GM23248 (cell line): ENCODE measurements at regions not wholly inside any gene's neighbourhood (a gene's known extent, or its start where the extent isn't known, plus 50 kb on each side); places are given as distances from the start of the nearest gene placed in this dataset.

ENCODE experiments used
- DNase-seq: peaks from one replicate; pipeline ENCODE4 v3.0.0-alpha.2; 2015
- H2AFZ ChIP-seq: fragments of 200-600 bp; sonication (generic); 2 replicates; pipeline ENCODE4 v1.6.1; 2016; ENCODE audit warnings: antibody characterized with exemption
- H3F3A ChIP-seq: fragments of 200-600 bp; sonication (generic); 2 replicates; pipeline ENCODE4 v1.6.1; 2016; ENCODE audit warnings: mild to moderate bottlenecking, antibody characterized with exemption, mixed run types; ENCODE audit not compliant: insufficient read depth
- H3K27ac ChIP-seq: fragments of 200-600 bp; sonication (generic); 2 replicates; pipeline ENCODE4 v1.5.1; 2016; ENCODE audit warnings: mild to moderate bottlenecking
- H3K27me3 ChIP-seq: fragments of 200-600 bp; sonication (generic); replicated peaks from 2 replicates; pipeline ENCODE4 v1.6.1; 2016; ENCODE audit warnings: mild to moderate bottlenecking; ENCODE audit not compliant: insufficient read depth
- H3K36me3 ChIP-seq: fragments of 200-600 bp; sonication (generic); 2 replicates; pipeline ENCODE4 v1.6.1; 2016; ENCODE audit warnings: low read depth, mild to moderate bottlenecking
- H3K4me1 ChIP-seq: fragments of 200-600 bp; sonication (generic); 2 replicates; pipeline ENCODE4 v1.6.1; 2016; ENCODE audit warnings: mild to moderate bottlenecking; ENCODE audit not compliant: insufficient read depth
- H3K4me2 ChIP-seq: fragments of 200-600 bp; sonication (generic); one replicate; pipeline ENCODE4 v1.6.1; 2016; ENCODE audit warnings: mild to moderate bottlenecking; ENCODE audit not compliant: unreplicated experiment
- H3K4me3 ChIP-seq: fragments of 200-600 bp; sonication (generic); 2 replicates; pipeline ENCODE4 v1.5.1; 2016; ENCODE audit warnings: mild to moderate bottlenecking
- H3K79me2 ChIP-seq: fragments of 200-600 bp; sonication (generic); 2 replicates; pipeline ENCODE4 v1.6.1; 2016; ENCODE audit warnings: mild to moderate bottlenecking; ENCODE audit not compliant: insufficient read depth
- H3K9ac ChIP-seq: fragments of 200-600 bp; sonication (generic); 2 replicates; pipeline ENCODE4 v1.6.1; 2016; ENCODE audit warnings: mild to moderate bottlenecking
- H3K9me2 ChIP-seq: fragments of 200-600 bp; sonication (generic); 2 replicates; pipeline ENCODE4 v1.6.1; 2016; ENCODE audit warnings: mixed run types, mild to moderate bottlenecking, moderate library complexity; ENCODE audit not compliant: insufficient read depth
- H3K9me3 ChIP-seq: fragments of 200-600 bp; sonication (generic); one replicate; pipeline ENCODE4 v1.6.1; 2017; ENCODE audit warnings: low read depth
- H4K20me1 ChIP-seq: fragments of 200-600 bp; sonication (generic); 2 replicates; pipeline ENCODE4 v1.6.0; 2016; ENCODE audit not compliant: insufficient read depth
- EZH2 ChIP-seq: fragments of 200-600 bp; sonication (generic); IDR thresholded peaks from 2 replicates; pipeline ENCODE4 v1.6.1; 2018; ENCODE audit warnings: antibody characterized with exemption, mild to moderate bottlenecking; ENCODE audit not compliant: insufficient read depth, poor library complexity, severe bottlenecking
- EZH2phosphoT487 ChIP-seq: fragments of 200-600 bp; sonication (generic); IDR thresholded peaks from 2 replicates; pipeline ENCODE4 v1.6.1; 2018; ENCODE audit warnings: antibody characterized with exemption, moderate library complexity, mild to moderate bottlenecking, low read depth; ENCODE audit not compliant: insufficient read depth
- WGBS, 2 experiments: methylation state at CpG; one replicate each; pipeline ENCODE4 v1.1.6; 2015 to 2017; ENCODE audit warnings: low lambda C conversion rate in 2 of 2, low coverage in 1 of 2; ENCODE audit errors: missing lambda C conversion rate in 2 of 2; 5-methylcytosine and 5-hydroxymethylcytosine counted together
- in situ Hi-C: fragments of 300-500 bp; cut with MboI; formaldehyde crosslinking; loops from 2 replicates; pipeline ENCODE4 v1.15.0; 2020

DNA sequence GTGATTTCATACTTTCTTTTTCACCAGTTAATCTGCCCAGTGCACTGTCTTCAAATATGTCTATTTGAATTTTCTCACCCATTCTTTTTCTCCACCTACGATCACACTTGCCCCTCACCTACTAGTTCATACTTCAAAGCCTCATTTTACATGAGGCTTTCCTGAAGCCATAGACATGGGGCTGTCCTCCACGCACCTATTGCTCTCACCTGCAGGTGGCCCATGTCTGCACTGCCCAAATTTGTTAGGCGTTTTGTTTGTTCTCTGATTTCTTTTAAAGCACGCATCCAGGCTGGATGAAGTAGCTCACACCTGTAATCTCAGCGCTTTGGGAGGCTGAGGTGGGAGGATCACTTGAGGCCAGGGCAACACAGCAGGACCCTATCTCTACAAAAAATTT is 106.8 kb upstream of the RIPOR2 start:
- 82% methylated on average over 5 of the region's 5 CpGs for WGBS, 2 experiments
- TF ChIP-seq EZH2 (no peak), EZH2phosphoT487 (no peak)
- Histone ChIP-seq H3K4me2 (no peak overlapping the region), H3K27me3 (no peaks in the 10 kb centered on the region), H3K4me1 (no peaks in the 10 kb centered on the region), H3F3A (no peaks in the 10 kb centered on the region), H3K9me2 (no peaks in the 10 kb centered on the region), H3K9ac (no peak overlapping the region), H3K27ac (no peak overlapping the region), H4K20me1 (no peaks in the 10 kb centered on the region), H3K36me3 (no peaks in the 10 kb centered on the region), H3K79me2 (no peaks in the 10 kb centered on the region), H2AFZ (no peak overlapping the region), H3K4me3 (no peak overlapping the region), H3K9me3 (no peaks in the 10 kb centered on the region)
- in situ Hi-C loops, result no loop called here
- no peak for DNase-seq

DNA sequence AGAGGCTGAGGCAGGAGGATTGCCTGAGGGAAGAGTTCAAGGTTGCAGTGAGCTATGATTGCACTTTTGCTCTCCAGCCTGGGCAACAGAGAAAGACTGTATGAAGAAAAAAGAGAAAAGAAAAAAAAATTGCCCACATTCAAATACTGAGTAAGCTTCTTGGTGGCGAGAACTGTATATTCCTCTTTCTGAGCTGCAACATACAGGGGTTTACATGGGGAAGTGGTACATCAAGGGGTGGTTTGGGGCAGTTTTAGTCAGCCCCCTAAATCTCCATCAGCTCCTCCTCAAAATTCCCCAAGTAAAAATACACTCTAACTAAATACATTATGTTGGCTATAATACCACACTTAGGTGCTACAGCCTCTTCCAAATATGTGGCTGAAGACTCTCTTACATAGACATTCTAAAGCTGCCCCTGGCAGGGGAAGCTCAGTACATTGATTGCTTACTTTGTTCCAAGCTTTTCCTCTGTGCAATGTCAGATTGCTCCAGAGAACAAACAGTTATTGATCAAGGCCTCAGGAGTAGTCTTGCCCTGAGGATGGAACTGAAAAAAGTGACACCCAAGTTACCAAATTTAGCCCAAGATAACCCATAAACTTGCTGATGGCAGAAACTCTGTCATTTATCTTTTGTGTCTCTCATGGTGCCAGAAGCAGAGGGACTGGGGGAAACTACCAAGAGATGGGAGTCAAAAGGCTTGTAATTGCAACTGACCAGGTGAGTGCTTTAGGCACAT is 107.4 kb upstream of the RIPOR2 start:
- no peaks in the 10 kb centered on the region for H3F3A ChIP-seq
- no peaks in the 10 kb centered on the region for H3K4me1 ChIP-seq
- no peak for DNase-seq
- in situ Hi-C loops, result no loop called here
- no peaks in the 10 kb centered on the region for H3K27me3 ChIP-seq
- no peak overlapping the region for H2AFZ ChIP-seq
- no peak overlapping the region for H3K4me2 ChIP-seq
- no peak overlapping the region for H3K9ac ChIP-seq
- H3K27ac ChIP-seq, result no peak overlapping the region
- H3K9me2 ChIP-seq, result no peaks in the 10 kb centered on the region
- no peak for TF ChIP-seq EZH2
- no peak for TF ChIP-seq EZH2phosphoT487
- H3K36me3 ChIP-seq, result no peaks in the 10 kb centered on the region
- H3K4me3 ChIP-seq, result no peak overlapping the region
- no peaks in the 10 kb centered on the region for H3K79me2 ChIP-seq
- 86 to 100% methylated on average over 1 of the region's 1 CpG for WGBS, 2 experiments
- H4K20me1 ChIP-seq, result no peaks in the 10 kb centered on the region
- H3K9me3 ChIP-seq, result no peaks in the 10 kb centered on the region

DNA sequence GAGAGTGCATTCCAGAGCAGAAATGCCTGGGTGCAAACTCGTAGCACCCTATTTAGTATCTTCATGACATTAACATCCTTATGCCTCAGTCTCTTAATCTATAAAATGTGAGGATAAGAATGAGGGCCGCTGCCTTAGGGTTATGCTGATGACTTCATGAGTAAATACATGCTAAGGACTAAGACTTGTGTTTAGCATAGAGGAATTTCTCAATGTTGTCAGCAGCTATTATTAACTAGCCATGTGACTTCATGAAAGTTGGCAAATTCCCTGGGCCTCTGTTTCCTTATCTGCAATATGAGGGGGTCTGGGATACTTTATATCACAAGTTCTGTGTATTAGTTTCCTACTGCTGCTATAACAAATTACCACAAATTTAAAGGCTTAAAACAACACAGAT is 108.1 kb upstream of the RIPOR2 start:
- Histone ChIP-seq H4K20me1 (no peaks in the 10 kb centered on the region), H3K9me3 (no peaks in the 10 kb centered on the region), H2AFZ (no peak overlapping the region), H3K9ac (no peak overlapping the region), H3K27ac (no peak overlapping the region), H3K4me2 (no peak overlapping the region), H3K79me2 (no peaks in the 10 kb centered on the region), H3F3A (no peaks in the 10 kb centered on the region), H3K4me3 (no peak overlapping the region), H3K27me3 (no peaks in the 10 kb centered on the region), H3K9me2 (no peaks in the 10 kb centered on the region), H3K36me3 (no peaks in the 10 kb centered on the region), H3K4me1 (no peaks in the 10 kb centered on the region)
- no peak for DNase-seq
- TF ChIP-seq EZH2phosphoT487, result no peak
- TF ChIP-seq EZH2, result no peak
- in situ Hi-C loops, result no loop called here
- 65 to 67% methylated on average over 2 of the region's 2 CpGs for WGBS, 2 experiments

DNA sequence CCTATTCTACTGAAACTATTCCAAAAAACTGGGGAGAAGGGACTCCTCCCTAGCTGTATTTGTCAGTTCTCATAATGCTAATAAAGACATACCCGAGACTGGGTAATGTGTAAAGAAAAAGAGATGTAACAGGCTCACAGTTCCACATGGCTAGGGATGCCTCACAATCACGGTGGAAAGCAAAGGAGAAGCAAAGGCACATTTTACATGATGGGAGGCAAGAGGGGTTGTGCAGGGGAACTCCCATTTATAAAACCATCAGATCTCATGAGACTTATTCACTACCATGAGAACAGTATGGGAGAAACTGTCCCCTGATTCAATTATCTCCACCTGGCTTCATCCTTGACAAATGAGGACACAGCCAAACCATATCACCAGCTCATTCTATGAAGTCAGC is 111.2 kb upstream of the RIPOR2 start:
- Histone ChIP-seq H3K27me3 (no peaks in the 10 kb centered on the region), H3K27ac (no peak overlapping the region), H3K9me3 (no peaks in the 10 kb centered on the region), H2AFZ (no peak overlapping the region), H3K4me3 (no peak overlapping the region), H3K9me2 (no peaks in the 10 kb centered on the region), H3K9ac (no peak overlapping the region), H3K4me2 (no peak overlapping the region), H3K79me2 (no peaks in the 10 kb centered on the region), H3F3A (no peaks in the 10 kb centered on the region), H3K4me1 (peaks cover 9% of the 10 kb centered on the region; the same call in 1 of the 2 replicates), H4K20me1 (no peaks in the 10 kb centered on the region), H3K36me3 (no peaks in the 10 kb centered on the region)
- TF ChIP-seq EZH2phosphoT487 (no peak), EZH2 (no peak)
- WGBS, 2 experiments, result 82 to 94% methylated on average over 2 of the region's 2 CpGs
- no peak for DNase-seq
- in situ Hi-C loops, result no loop called here

DNA sequence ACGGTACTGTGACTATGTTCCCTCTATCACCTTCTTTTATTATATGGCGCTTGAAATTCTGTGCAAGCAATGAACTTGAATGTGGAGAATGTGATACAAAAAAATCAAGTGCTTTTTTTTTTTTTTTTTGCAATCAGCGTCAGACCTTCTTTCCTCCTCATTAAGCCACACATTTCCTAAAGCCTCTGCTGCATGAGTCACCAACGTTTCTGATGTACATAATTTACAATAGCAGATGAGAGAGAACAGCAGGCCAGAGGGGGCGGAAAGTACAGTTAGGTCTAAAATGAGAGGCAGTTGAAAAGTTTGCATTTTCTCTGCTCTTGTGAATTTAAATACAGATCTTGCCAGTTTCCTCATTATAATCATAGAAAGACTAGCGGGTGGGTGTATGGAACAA is 114.6 kb upstream of the RIPOR2 start:
- Histone ChIP-seq H3K4me3 (no peak overlapping the region), H2AFZ (peak overlapping the region; percentile 43; the same call in 1 of the 2 replicates), H3K4me1 (peaks cover 32% of the 10 kb centered on the region), H3K27ac (no peak overlapping the region), H3K4me2 (peak overlapping the region; percentile 4), H4K20me1 (no peaks in the 10 kb centered on the region), H3K27me3 (no peaks in the 10 kb centered on the region), H3K79me2 (no peaks in the 10 kb centered on the region), H3K9me2 (no peaks in the 10 kb centered on the region), H3K36me3 (no peaks in the 10 kb centered on the region), H3K9ac (no peak overlapping the region), H3K9me3 (no peaks in the 10 kb centered on the region), H3F3A (peaks cover 31% of the 10 kb centered on the region)
- in situ Hi-C loops, result no loop called here
- peak; percentile 65 for DNase-seq
- TF ChIP-seq EZH2phosphoT487 (no peak), EZH2 (no peak)
- WGBS, 2 experiments, result 41 to 43% methylated on average over 6 of the region's 6 CpGs
